HepG2 (cell line): ENCODE measurements at regions not wholly inside any gene's neighbourhood (a gene's known extent, or its start where the extent isn't known, plus 50 kb on each side); places are given as distances from the start of the nearest gene placed in this dataset.
"Not testable (repeated sequence)": the region's sequence is repeated elsewhere in the genome, so short reads cannot be mapped to it uniquely, and the experiment has no call there.

Source experiments
- ATF7-NPFF ChIP-seq: sonication (generic); formaldehyde crosslinking; IDR thresholded peaks from 2 replicates; pipeline ENCODE4 v1.8.1; 2023; ENCODE audit warnings: mild to moderate bottlenecking, low read depth, missing genetic modification reagents, moderate library complexity
- CHD4 ChIP-seq: fragments of 200-600 bp; sonication (generic); IDR thresholded peaks from 2 replicates; pipeline ENCODE4 v1.7.0; 2017; ENCODE audit warnings: mild to moderate bottlenecking, low read length, borderline replicate concordance
- IKZF1 ChIP-seq: fragments of 450-650 bp; IDR thresholded peaks from 2 replicates; pipeline ENCODE4 v1.7.1; 2016
- IRX3 ChIP-seq: sonication (generic); formaldehyde crosslinking; IDR thresholded peaks from 2 replicates; pipeline ENCODE4 v1.8.1; 2023; ENCODE audit warnings: mild to moderate bottlenecking, low read depth, missing genetic modification reagents, borderline replicate concordance
- RFX1 ChIP-seq: fragments of 450-650 bp; IDR thresholded peaks from 2 replicates; pipeline ENCODE4 v1.6.1; 2017
- SMAD1 ChIP-seq: sonication (generic); formaldehyde crosslinking; IDR thresholded peaks from 2 replicates; pipeline ENCODE4 v1.4.0; 2020; ENCODE audit warnings: missing genetic modification reagents, low read depth, mild to moderate bottlenecking, borderline replicate concordance
- ZNF260 ChIP-seq: sonication (generic); formaldehyde crosslinking; IDR thresholded peaks from 2 replicates; pipeline ENCODE4 v1.4.0; 2020; ENCODE audit warnings: missing genetic modification reagents, low read depth, mild to moderate bottlenecking, borderline replicate concordance
- ZNF407 ChIP-seq: sonication (generic); formaldehyde crosslinking; IDR thresholded peaks from one replicate; pipeline ENCODE4 v1.5.1; 2020; ENCODE audit warnings: mild to moderate bottlenecking, missing genetic modification reagents; ENCODE audit errors: not compliant biosample characterization
- TF ChIP-seq, protein P1 (sequence below): sonication (generic); formaldehyde crosslinking; IDR thresholded peaks from 2 replicates; pipeline ENCODE4 v1.5.0; 2020; ENCODE audit warnings: mild to moderate bottlenecking, missing genetic modification reagents, moderate library complexity
- TF ChIP-seq, protein P2 (sequence below): conservative IDR thresholded peaks from 2 replicates; pipeline ENCODE4 v1.6.1; 2018; ENCODE audit warnings: missing genetic modification reagents

DNA sequence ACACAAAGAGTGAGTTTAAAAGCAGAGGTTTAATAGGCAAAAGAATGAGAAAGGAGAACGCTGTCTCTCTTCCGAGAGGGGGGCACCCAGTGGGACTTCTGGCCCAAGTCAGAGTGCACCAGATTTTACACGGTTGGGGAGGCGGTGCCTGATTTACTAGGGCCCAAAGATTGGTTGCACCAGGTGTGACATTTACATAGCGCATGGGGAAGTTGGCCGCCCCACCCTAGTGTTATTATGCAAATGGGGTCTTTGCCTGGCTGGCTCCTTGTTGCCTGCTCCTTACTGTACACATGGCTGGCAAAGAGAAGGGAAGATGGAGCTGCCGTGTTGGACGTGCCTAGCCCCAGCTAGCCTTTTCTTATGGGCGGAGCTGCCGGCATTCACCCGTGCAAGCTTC lies 115.9 kb downstream of the NPIPA5 start:
- TF ChIP-seq RFX1; SMAD1 (CRISPR knock-in tag); ATF7-NPFF (CRISPR knock-in tag); ZNF260 (CRISPR knock-in tag); CHD4; ZNF407 (CRISPR knock-in tag); IRX3 (CRISPR knock-in tag); IKZF1: not testable (repeated sequence)
- TF ChIP-seq, protein P1, sequence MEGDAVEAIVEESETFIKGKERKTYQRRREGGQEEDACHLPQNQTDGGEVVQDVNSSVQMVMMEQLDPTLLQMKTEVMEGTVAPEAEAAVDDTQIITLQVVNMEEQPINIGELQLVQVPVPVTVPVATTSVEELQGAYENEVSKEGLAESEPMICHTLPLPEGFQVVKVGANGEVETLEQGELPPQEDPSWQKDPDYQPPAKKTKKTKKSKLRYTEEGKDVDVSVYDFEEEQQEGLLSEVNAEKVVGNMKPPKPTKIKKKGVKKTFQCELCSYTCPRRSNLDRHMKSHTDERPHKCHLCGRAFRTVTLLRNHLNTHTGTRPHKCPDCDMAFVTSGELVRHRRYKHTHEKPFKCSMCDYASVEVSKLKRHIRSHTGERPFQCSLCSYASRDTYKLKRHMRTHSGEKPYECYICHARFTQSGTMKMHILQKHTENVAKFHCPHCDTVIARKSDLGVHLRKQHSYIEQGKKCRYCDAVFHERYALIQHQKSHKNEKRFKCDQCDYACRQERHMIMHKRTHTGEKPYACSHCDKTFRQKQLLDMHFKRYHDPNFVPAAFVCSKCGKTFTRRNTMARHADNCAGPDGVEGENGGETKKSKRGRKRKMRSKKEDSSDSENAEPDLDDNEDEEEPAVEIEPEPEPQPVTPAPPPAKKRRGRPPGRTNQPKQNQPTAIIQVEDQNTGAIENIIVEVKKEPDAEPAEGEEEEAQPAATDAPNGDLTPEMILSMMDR (CRISPR knock-in tag), result not testable (repeated sequence)
- TF ChIP-seq, protein P2, sequence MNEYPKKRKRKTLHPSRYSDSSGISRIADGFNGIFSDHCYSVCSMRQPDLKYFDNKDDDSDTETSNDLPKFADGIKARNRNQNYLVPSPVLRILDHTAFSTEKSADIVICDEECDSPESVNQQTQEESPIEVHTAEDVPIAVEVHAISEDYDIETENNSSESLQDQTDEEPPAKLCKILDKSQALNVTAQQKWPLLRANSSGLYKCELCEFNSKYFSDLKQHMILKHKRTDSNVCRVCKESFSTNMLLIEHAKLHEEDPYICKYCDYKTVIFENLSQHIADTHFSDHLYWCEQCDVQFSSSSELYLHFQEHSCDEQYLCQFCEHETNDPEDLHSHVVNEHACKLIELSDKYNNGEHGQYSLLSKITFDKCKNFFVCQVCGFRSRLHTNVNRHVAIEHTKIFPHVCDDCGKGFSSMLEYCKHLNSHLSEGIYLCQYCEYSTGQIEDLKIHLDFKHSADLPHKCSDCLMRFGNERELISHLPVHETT (CRISPR knock-in tag), result not testable (repeated sequence)
